H1 (cell line): ENCODE measurements at regions not wholly inside any gene's neighbourhood (a gene's known extent, or its start where the extent isn't known, plus 50 kb on each side); places are given as distances from the start of the nearest gene placed in this dataset.

Experiments
- CTCF ChIA-PET: fragments of 300-600 bp; sonication (Branson Sonifier 250); formaldehyde crosslinking; loops from one replicate; lab custom pipeline; 2021; ENCODE audit not compliant: partially characterized antibody; lab: Charles Lee
- POLR2A ChIA-PET: fragments of 300-600 bp; sonication (Branson Sonifier 250); formaldehyde crosslinking; loops from one replicate; lab custom pipeline; 2021; ENCODE audit warnings: inconsistent platforms; ENCODE audit not compliant: partially characterized antibody; lab: Charles Lee
- DNase-seq, 2 experiments: peaks; one replicate each; pipeline versions ENCODE4 v3.0.0 to v3.0.0-alpha.2; 2010 to 2022; ENCODE audit warnings: low spot score in 2 of 2, low read depth in 1 of 2, mixed read lengths in 1 of 2
- FAIRE-seq: peaks from 2 replicates; lab custom pipeline; 2011; peaks lifted over from hg19 to GRCh38; lab: Jason Lieb, UNC
- H2AFZ ChIP-seq: 2 replicates; pipeline ENCODE4 v1.8.1; 2012; ENCODE audit warnings: low read length, inconsistent platforms
- H2AK5ac ChIP-seq: 2 replicates; pipeline ENCODE4 v1.6.1; 2013; ENCODE audit warnings: low read depth, low read length
- H2BK120ac ChIP-seq: replicated peaks from 2 replicates; pipeline ENCODE3; 2013; ENCODE audit warnings: low read depth, low read length, inconsistent platforms
- H2BK12ac ChIP-seq: 2 replicates; pipeline ENCODE4 v1.6.1; 2013; ENCODE audit warnings: low read depth, low read length
- H2BK15ac ChIP-seq: 2 replicates; pipeline ENCODE4 v1.6.1; 2013; ENCODE audit warnings: low read length
- H2BK20ac ChIP-seq: 2 replicates; pipeline ENCODE4 v1.6.1; 2013; ENCODE audit warnings: low read length
- H2BK5ac ChIP-seq: 2 replicates; pipeline ENCODE4 v1.6.1; 2013; ENCODE audit warnings: low read depth, low read length
- H3K14ac ChIP-seq: 2 replicates; pipeline ENCODE4 v1.6.1; 2013; ENCODE audit warnings: inconsistent platforms; ENCODE audit not compliant: insufficient read length
- H3K18ac ChIP-seq: 2 replicates; pipeline ENCODE4 v1.6.1; 2013; ENCODE audit warnings: low read length; ENCODE audit errors: extremely low read depth
- H3K23ac ChIP-seq: 2 replicates; pipeline ENCODE4 v1.6.1; 2013; ENCODE audit warnings: inconsistent platforms; ENCODE audit not compliant: insufficient read length
- H3K23me2 ChIP-seq: 2 replicates; pipeline ENCODE4 v1.6.1; 2013; ENCODE audit warnings: low read depth, low read length
- H3K27ac ChIP-seq: 2 replicates; pipeline ENCODE4 v1.6.1; 2011; ENCODE audit warnings: low read depth, low read length, inconsistent platforms
- H3K27me3 ChIP-seq, 4 experiments: replicated peaks in 1 of 4; 1 replicate in 1 of 4; 2 replicates in 3 of 4; pipeline versions ENCODE4 v1.6.1 to v1.8.1; 2011 to 2013; ENCODE audit warnings: low read length in 3 of 4, mild to moderate bottlenecking in 3 of 4, inconsistent platforms in 2 of 4, mixed read lengths in 2 of 4, moderate library complexity in 1 of 4; ENCODE audit not compliant: control insufficient read depth in 3 of 4, insufficient read depth in 3 of 4; ENCODE audit errors: extremely low read depth in 1 of 4
- H3K36me3 ChIP-seq, 4 experiments: 2 replicates each; pipeline versions ENCODE4 v1.6.1 to v1.8.1; 2011 to 2013; ENCODE audit warnings: mild to moderate bottlenecking in 4 of 4, low read length in 3 of 4, moderate library complexity in 2 of 4, control low read depth in 1 of 4, inconsistent platforms in 1 of 4; ENCODE audit not compliant: insufficient read depth in 4 of 4, control insufficient read depth in 2 of 4
- H3K4ac ChIP-seq: replicated peaks from 2 replicates; pipeline ENCODE3; 2013; ENCODE audit warnings: low read length, low read depth, mixed read lengths, inconsistent platforms; ENCODE audit not compliant: insufficient read length
- H3K4me1 ChIP-seq, 4 experiments: replicated peaks in 1 of 4; 1 replicate in 1 of 4; 2 replicates in 3 of 4; pipeline versions ENCODE4 v1.6.1 to v1.8.1; 2011 to 2013; ENCODE audit warnings: low read length in 3 of 4, inconsistent platforms in 2 of 4, mixed read lengths in 1 of 4; ENCODE audit not compliant: insufficient read depth in 4 of 4, control insufficient read depth in 3 of 4
- H3K4me2 ChIP-seq, 2 experiments: 2 replicates each; pipeline versions ENCODE4 v1.6.1 to v1.8.1; 2011 to 2013; ENCODE audit warnings: low read depth in 2 of 2, low read length in 2 of 2, control low read depth in 1 of 2, inconsistent platforms in 1 of 2, mild to moderate bottlenecking in 1 of 2; ENCODE audit not compliant: insufficient read depth in 1 of 2
- H3K4me3 ChIP-seq, 4 experiments: fragments of 200-600, 300-600 bp in 1 of 4; sonication (generic), shearing (Covaris generic), sonication (Bioruptor Twin) in 1 of 4; 2 replicates each; pipeline versions ENCODE4 v1.5.1 to v1.8.1; 2011 to 2016; ENCODE audit warnings: low read length in 4 of 4, low read depth in 3 of 4, control low read depth in 2 of 4, inconsistent platforms in 2 of 4, mild to moderate bottlenecking in 2 of 4, mixed read lengths in 1 of 4, moderate library complexity in 1 of 4; ENCODE audit not compliant: insufficient read depth in 2 of 4; ENCODE audit errors: extremely low read depth in 1 of 4
- H3K56ac ChIP-seq: replicated peaks from 2 replicates; pipeline ENCODE3; 2013; ENCODE audit warnings: low read depth, mild to moderate bottlenecking, mixed read lengths, low read length, inconsistent platforms; ENCODE audit not compliant: insufficient read length
- H3K79me1 ChIP-seq: 2 replicates; pipeline ENCODE4 v1.6.1; 2013; ENCODE audit warnings: low read depth, low read length, control low read depth
- H3K79me2 ChIP-seq, 2 experiments: 2 replicates each; pipeline versions ENCODE4 v1.6.1 to v1.8.1; 2012 to 2013; ENCODE audit warnings: low read length in 2 of 2, mild to moderate bottlenecking in 2 of 2, inconsistent platforms in 1 of 2; ENCODE audit not compliant: insufficient read depth in 2 of 2, control insufficient read depth in 1 of 2
- H3K9ac ChIP-seq, 4 experiments: replicated peaks in 1 of 4; 1 replicate in 1 of 4; 2 replicates in 3 of 4; pipeline versions ENCODE4 v1.6.1 to v1.8.1; 2011 to 2013; ENCODE audit warnings: low read depth in 3 of 4, low read length in 3 of 4, control low read depth in 2 of 4, mild to moderate bottlenecking in 2 of 4, moderate library complexity in 2 of 4, inconsistent platforms in 1 of 4; ENCODE audit errors: extremely low read depth in 1 of 4
- H3K9me3 ChIP-seq, 2 experiments: 2 replicates each; pipeline versions ENCODE4 v1.6.1 to v1.8.1; 2012 to 2013; ENCODE audit warnings: mild to moderate bottlenecking in 2 of 2, moderate library complexity in 2 of 2, control low read depth in 1 of 2, inconsistent platforms in 1 of 2, low read depth in 1 of 2, low read length in 1 of 2, mixed read lengths in 1 of 2; ENCODE audit not compliant: insufficient read depth in 2 of 2
- H4K20me1 ChIP-seq, 2 experiments: replicated peaks in 1 of 2; 2 replicates each; pipeline versions ENCODE3 to v1.8.1; 2011 to 2013; ENCODE audit warnings: inconsistent platforms in 2 of 2, low read length in 2 of 2, mild to moderate bottlenecking in 1 of 2; ENCODE audit not compliant: insufficient read depth in 2 of 2, control insufficient read depth in 1 of 2
- H4K5ac ChIP-seq: 2 replicates; pipeline ENCODE4 v1.6.1; 2013; ENCODE audit warnings: low read length, low read depth, mixed read lengths, inconsistent platforms; ENCODE audit not compliant: insufficient read length
- H4K8ac ChIP-seq: 2 replicates; pipeline ENCODE4 v1.8.0; 2013; ENCODE audit warnings: mild to moderate bottlenecking, moderate library complexity, low read length, inconsistent platforms; ENCODE audit not compliant: insufficient read depth; ENCODE audit errors: extremely low read depth
- H4K91ac ChIP-seq: replicated peaks from 2 replicates; pipeline ENCODE3; 2013; ENCODE audit warnings: low read length, mixed read lengths, inconsistent platforms; ENCODE audit not compliant: insufficient read length
- RNF2 ChIP-seq: fragments of 200-900, 300-1000 bp; sonication (generic); IDR thresholded peaks from 2 replicates; pipeline ENCODE4 v1.7.1; 2016; ENCODE audit warnings: borderline replicate concordance, low read depth, mild to moderate bottlenecking, antibody characterized with exemption, low read length; ENCODE audit not compliant: poor library complexity, severe bottlenecking; ENCODE audit errors: missing control alignments
- WGBS, 2 experiments: shearing (Covaris generic) in 1 of 2; methylation state at CpG; one replicate each; pipeline versions ENCODE4 v1.1.6 to v1.1.7; 2013 to 2015; ENCODE audit warnings: low lambda C conversion rate in 2 of 2, mixed read lengths in 2 of 2, inconsistent platforms in 1 of 2, low coverage in 1 of 2, missing lambda C conversion rate in 1 of 2; ENCODE audit not compliant: insufficient replicate concordance in 2 of 2, insufficient coverage in 1 of 2, insufficient read length in 1 of 2; ENCODE audit errors: extremely low coverage in 1 of 2, missing lambda C conversion rate in 1 of 2; 5-methylcytosine and 5-hydroxymethylcytosine counted together
- TF ChIP-seq, protein P1 (sequence below), 3 experiments: IDR thresholded peaks; 1 replicate in 2 of 3; 2 replicates in 1 of 3; pipeline versions ENCODE4 v1.5.1 to v1.6.1; 2011; ENCODE audit warnings: low read length in 3 of 3, mild to moderate bottlenecking in 3 of 3, inconsistent platforms in 2 of 3, low read depth in 1 of 3, moderate library complexity in 1 of 3; ENCODE audit not compliant: insufficient read depth in 1 of 3; ENCODE audit errors: control extremely low read depth in 1 of 3

DNA sequence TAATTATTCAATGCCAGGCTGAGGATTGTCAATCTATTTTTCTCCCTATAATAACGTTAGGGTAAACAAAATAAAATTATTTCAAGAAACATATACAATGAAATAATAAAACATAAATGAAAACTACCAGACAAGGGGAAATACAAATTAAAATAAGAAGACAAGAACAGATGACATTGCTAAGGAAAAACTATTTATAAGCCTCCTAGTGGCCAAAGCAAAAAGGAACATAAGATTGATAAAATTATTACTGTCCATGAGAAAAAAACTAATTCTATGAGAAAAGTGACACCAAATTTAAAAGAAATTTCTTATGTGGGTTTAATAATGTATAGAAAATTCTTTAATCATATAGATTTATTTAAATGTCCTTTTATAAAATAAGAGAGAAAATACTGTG is 294.7 kb downstream of the TTC6 start:
- CTCF ChIA-PET, result interaction anchor here (0.8 to 4.2 kb wide), 4 partner anchors 13 to 171 kb away, joined by 4 to 18 read pairs (median 6); no protein-coding TSS in a partner anchor
- Histone ChIP-seq H3K9me3 (peaks cover 0 to 9% of the 10 kb centered on the region in 2 experiments; a peak in 1 of 4 replicates), H4K91ac (no peak overlapping the region), H3K4me2 (no peak overlapping the region), H3K23ac (no peak overlapping the region), H3K9ac (no peak overlapping the region), H3K27me3 (no peaks in the 10 kb centered on the region; a peak in 1 of 7 replicates), H3K23me2 (no peaks in the 10 kb centered on the region), H2BK15ac (no peak overlapping the region), H3K27ac (no peak overlapping the region), H3K4me3 (no peak overlapping the region), H4K8ac (no peak overlapping the region), H2BK20ac (no peak overlapping the region), H3K14ac (no peak overlapping the region), H3K4ac (no peak overlapping the region), H3K56ac (no peak overlapping the region), H3K79me2 (no peaks in the 10 kb centered on the region), H2BK120ac (no peak overlapping the region), H2AK5ac (no peak overlapping the region), H4K20me1 (no peaks in the 10 kb centered on the region), H4K5ac (no peak overlapping the region), H2BK5ac (no peak overlapping the region), H3K79me1 (no peaks in the 10 kb centered on the region), H2BK12ac (no peak overlapping the region), H3K36me3 (no peaks in the 10 kb centered on the region), H2AFZ (no peak overlapping the region), H3K4me1 (peaks cover 0 to 9% (median 3%) of the 10 kb centered on the region in 4 experiments; a peak in 2 of 7 replicates), H3K18ac (no peak overlapping the region)
- WGBS, 2 experiments, result 89% methylated on average over 1 of the region's 1 CpG; no CpG with 5 or more reads in 1 of the 2 experiments
- POLR2A ChIA-PET, result no interaction called here
- TF ChIP-seq, protein P1, sequence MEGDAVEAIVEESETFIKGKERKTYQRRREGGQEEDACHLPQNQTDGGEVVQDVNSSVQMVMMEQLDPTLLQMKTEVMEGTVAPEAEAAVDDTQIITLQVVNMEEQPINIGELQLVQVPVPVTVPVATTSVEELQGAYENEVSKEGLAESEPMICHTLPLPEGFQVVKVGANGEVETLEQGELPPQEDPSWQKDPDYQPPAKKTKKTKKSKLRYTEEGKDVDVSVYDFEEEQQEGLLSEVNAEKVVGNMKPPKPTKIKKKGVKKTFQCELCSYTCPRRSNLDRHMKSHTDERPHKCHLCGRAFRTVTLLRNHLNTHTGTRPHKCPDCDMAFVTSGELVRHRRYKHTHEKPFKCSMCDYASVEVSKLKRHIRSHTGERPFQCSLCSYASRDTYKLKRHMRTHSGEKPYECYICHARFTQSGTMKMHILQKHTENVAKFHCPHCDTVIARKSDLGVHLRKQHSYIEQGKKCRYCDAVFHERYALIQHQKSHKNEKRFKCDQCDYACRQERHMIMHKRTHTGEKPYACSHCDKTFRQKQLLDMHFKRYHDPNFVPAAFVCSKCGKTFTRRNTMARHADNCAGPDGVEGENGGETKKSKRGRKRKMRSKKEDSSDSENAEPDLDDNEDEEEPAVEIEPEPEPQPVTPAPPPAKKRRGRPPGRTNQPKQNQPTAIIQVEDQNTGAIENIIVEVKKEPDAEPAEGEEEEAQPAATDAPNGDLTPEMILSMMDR (IDR thresholded peaks at IDR 0.05; ENCODE audit: control extremely low read depth in 1 of 3, insufficient read depth in 1 of 3, low read depth in 1 of 3, low read length in 3 of 3), result peak in 1 of 3 experiments; percentile 4; a peak in 1 of 4 replicates
- no peak for TF ChIP-seq RNF2
- FAIRE-seq (no peak), DNase-seq (no peak)
